GM21619 (cell line): ENCODE measurements at regions not wholly inside any gene's neighbourhood (a gene's known extent, or its start where the extent isn't known, plus 50 kb on each side); places are given as distances from the start of the nearest gene placed in this dataset.
"Not testable (repeated sequence)": the region's sequence is repeated elsewhere in the genome, so short reads cannot be mapped to it uniquely, and the experiment has no call there.

Experiments used
- ATAC-seq: cut with Tn5 transposase; IDR thresholded peaks from one replicate; pipeline ENCODE4 v1.9.1; 2021; ENCODE audit not compliant: unreplicated experiment

- ATAC-seq: no peak
These were observed 436.4 kb upstream of the KCNMB2 start for GRCh38 chr3:178099862-178100261.

- no peak for ATAC-seq
These were observed 435.3 kb upstream of the KCNMB2 start for GRCh38 chr3:178100908-178101307.

GRCh38 chr3:178103140-178103539, 433.1 kb upstream of the KCNMB2 start:
- no peak for ATAC-seq

- ATAC-seq: no peak
These were observed 428.4 kb upstream of the KCNMB2 start for GRCh38 chr3:178107804-178108203.

- ATAC-seq: no peak
These were observed 426.5 kb upstream of the KCNMB2 start for GRCh38 chr3:178109691-178110090.

GRCh38 chr3:178112134-178112533, 424.1 kb upstream of the KCNMB2 start:
- no peak for ATAC-seq

GRCh38 chr3:178112552-178112951, 423.7 kb upstream of the KCNMB2 start:
- ATAC-seq: not testable (repeated sequence)

GRCh38 chr3:178117641-178118040, 418.6 kb upstream of the KCNMB2 start:
- ATAC-seq: no peak

- not testable (repeated sequence) for ATAC-seq
These were observed 416.5 kb upstream of the KCNMB2 start for GRCh38 chr3:178119608-178120295.

- no peak for ATAC-seq
These were observed 415.9 kb upstream of the KCNMB2 start for GRCh38 chr3:178120367-178120766.

- no peak for ATAC-seq
These were observed 409.6 kb upstream of the KCNMB2 start for GRCh38 chr3:178126686-178127085.

GRCh38 chr3:178127221-178127620, 409.0 kb upstream of the KCNMB2 start:
- no peak for ATAC-seq

- no peak for ATAC-seq
These were observed 407.1 kb upstream of the KCNMB2 start for GRCh38 chr3:178129109-178129508.

- no peak for ATAC-seq
These were observed 404.4 kb upstream of the KCNMB2 start for GRCh38 chr3:178131801-178132200.

- ATAC-seq: no peak
These were observed 399.0 kb upstream of the KCNMB2 start for GRCh38 chr3:178137206-178137605.

GRCh38 chr3:178137831-178138230, 398.4 kb upstream of the KCNMB2 start:
- ATAC-seq: no peak

- ATAC-seq: no peak
These were observed 397.1 kb upstream of the KCNMB2 start for GRCh38 chr3:178139116-178139515.

- ATAC-seq: no peak
These were observed 395.5 kb upstream of the KCNMB2 start for GRCh38 chr3:178140531-178141304.

GRCh38 chr3:178141305-178141684, 394.9 kb upstream of the KCNMB2 start:
- ATAC-seq: not testable (repeated sequence)

GRCh38 chr3:178146406-178146831, 389.8 kb upstream of the KCNMB2 start:
- no peak for ATAC-seq

GRCh38 chr3:178147001-178147400, 389.2 kb upstream of the KCNMB2 start:
- ATAC-seq: no peak

GRCh38 chr3:178152031-178152806, 384.0 kb upstream of the KCNMB2 start:
- ATAC-seq: no peak
